ENCODE measurements at regions not wholly inside any gene's neighbourhood (a gene's known extent, or its start where the extent isn't known, plus 50 kb on each side); places are given as distances from the start of the nearest gene placed in this dataset.

GRCh38 chr9:1285526-1285925 is 235.4 kb downstream of the DMRT2 start:
- TF ChIP-seq POLR2AphosphoS5 (IDR thresholded peaks at IDR 0.05; ENCODE audit: borderline replicate concordance, low read depth, low read length) (no peak), EZH2 (IDR thresholded peaks at IDR 0.05) (no peak)
